ENCODE measurements at regions not wholly inside any gene's neighbourhood (a gene's known extent, or its start where the extent isn't known, plus 50 kb on each side); places are given as distances from the start of the nearest gene placed in this dataset.

GRCh38 chr12:24404086-24404815 lies 454.8 kb upstream of the SOX5 start:
- no peak for DNase-seq

DNA sequence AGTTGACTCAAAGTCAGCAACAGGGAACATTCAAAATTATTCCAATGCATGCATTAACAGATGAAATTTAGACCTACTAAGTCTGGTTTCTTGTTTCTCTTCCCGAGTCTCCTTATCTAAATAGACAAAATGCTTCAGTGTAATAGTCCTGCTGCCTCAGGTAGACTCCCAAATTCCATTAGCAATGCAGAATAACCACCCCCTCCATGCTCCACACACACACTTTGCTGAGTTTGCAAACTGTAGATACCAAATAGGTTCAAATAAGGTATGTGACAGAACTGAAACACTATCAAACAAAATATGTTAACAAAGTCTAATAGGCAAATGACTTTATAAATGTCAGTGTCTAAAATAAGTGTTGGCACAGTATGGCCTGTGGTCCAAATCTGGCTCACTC lies 451.1 kb upstream of the SOX5 start:
- no peak for DNase-seq

DNA sequence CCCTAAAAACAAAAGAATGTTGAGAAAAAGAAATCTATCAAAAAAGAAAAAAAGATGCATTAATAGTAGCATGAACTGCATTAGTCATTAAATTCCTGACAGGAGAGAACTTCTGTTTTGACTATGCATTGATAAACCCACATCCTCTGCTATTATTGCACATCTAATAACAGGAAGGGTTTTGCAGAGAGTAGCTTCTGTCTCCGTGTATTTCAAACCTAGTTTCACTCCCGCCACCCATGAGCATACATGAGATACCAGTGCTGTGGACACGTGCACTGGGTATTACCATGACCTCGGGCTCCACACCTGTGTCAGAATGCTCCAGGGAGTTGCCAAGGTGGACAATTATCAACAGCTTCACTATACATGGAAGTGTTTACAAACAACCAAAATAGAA lies 449.1 kb upstream of the SOX5 start:
- DNase-seq = no peak

DNA sequence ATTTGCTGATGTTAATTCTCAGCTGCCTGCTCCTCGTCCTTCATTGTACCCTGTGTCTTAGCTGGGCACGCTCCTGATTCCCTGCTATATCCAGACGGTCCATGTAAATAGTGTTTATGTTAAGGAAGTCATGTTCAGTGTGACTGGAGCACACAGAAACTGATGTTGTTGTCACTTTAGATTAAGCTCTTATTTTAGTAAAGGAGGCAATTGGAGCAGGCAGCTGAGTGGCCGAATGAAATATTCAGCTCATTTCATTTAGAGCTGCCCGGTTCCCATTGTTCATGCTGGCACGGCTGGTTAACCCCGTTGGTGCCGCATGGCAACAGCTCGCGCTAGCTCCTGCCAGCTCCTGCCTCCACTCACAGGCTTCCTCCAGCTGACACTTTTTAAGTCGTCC lies 446.8 kb upstream of the SOX5 start:
- no peak for DNase-seq

DNA sequence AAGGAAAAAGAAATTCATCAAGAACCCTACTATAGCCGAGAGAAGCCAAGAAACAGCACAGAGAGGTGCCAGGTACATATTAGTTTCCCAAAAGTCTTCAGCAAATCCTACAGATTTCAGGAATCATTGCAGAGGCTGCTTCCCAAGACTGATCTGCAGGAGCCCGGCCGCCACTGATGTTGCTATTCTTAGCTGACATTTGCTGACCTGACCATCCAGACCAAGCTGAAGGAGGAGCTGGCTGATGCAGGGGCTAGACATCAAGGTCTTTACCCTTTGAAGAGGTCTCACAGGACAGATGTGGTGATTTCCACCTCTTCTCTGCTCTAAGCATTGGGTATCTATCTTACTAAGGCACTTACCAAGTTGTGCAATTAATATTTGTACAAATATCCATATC lies 444.8 kb upstream of the SOX5 start:
- DNase-seq = no peak

DNA sequence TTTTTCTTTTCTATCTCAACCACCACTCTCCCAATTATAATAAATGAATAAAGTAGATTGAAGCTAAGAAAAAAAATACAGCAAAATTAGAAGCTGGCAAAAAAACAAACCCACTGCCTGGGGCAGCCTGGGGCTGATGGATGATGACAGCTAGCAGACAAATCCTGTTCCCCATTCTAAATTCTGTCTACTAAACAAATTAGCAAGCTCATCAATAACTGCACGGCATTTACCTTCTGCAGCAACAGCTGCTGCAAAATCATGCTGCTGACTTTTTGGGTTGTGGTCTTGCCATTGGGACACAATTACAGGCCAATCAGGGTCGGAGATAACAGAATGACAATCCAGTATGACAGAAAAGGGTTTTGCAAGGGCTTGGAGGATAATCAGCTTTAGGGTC lies 443.6 kb upstream of the SOX5 start:
- DNase-seq = no peak

DNA sequence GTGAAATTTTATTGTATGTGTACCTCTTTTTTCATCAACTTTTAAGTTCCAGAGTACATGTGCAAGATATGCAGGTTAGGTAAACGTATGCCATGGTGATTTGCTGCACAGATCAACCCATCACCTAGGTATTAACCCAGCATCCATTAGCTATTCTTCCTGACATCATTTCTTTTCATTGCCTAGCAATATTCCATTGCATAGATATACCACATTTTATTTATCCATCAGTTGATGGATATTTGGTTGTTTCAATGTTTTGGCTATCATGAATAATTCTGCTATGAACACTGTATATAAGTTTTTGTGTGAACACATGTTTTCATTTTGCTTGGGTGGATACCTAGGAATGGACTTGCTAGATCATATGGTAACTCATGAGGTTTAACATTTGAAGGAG lies 439.9 kb upstream of the SOX5 start:
- DNase-seq = no peak

DNA sequence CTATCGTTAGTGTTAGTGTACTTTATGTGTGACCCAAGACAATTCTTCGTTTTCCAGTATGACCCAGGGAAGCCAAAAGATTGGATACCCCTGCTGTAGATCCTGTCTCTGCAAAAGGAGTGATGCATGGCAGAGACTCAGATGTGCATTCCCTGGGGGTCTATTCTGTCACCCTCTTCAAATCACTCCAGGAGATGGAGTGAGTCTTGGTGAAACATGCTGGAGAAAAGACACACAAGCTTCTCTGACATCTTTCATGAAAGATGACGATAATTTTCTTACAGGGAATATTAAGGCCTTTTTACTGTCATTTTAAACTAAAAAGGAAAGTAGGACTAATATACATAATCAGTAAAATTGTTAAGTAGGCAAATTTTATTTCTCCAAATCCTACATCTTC lies 437.9 kb upstream of the SOX5 start:
- DNase-seq = no peak

- DNase-seq = no peak
Measured at GRCh38 chr12:24386836-24387235, 437.4 kb upstream of the SOX5 start.

GRCh38 chr12:24381790-24382189 lies 432.3 kb upstream of the SOX5 start:
- no peak for DNase-seq

GRCh38 chr12:24379861-24380521 lies 430.5 kb upstream of the SOX5 start:
- no peak for DNase-seq

GRCh38 chr12:24379433-24379832 lies 430.0 kb upstream of the SOX5 start:
- no peak for DNase-seq

GRCh38 chr12:24378548-24379407 lies 429.3 kb upstream of the SOX5 start:
- peak; percentile 10 for DNase-seq

DNA sequence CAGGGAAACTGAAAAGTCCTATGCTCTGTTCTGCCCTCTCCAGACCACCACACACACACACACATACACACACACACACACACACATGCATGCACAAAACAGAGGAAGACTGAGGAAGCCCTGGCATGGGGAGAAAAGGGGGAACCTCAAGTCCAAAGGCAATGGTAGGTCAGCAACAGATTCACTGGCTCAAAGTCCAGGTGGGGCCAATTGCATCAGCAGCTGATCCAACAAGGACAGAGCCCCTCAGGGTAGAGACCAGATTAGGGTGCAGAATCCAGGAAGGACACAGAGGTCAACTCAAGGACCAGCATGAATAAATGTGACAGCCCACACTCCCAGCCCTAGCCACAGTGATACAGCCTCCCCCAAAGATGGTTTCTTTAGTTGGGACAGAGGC lies 425.0 kb upstream of the SOX5 start:
- no peak for DNase-seq

DNA sequence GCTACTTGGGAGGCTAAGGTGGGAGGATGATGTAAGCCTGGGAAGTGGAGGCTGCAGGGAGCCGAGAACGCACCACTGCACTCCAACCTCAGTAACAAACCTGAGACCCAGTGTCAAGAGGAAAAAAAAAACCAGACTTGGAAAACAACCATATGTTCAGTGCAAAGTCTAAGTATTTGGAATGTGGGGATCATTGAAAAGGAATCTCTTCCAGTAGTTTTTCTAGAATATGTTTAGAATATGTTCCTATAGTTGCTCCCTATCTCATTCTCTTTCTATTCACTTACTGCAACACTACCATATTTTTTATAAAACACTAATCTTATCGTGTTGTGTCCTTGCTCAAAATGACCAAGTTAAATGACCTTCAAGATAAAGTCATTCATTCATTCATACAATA lies 423.5 kb upstream of the SOX5 start:
- no peak for DNase-seq

- DNase-seq = no peak
Measured at GRCh38 chr12:24366514-24366913, 417.0 kb upstream of the SOX5 start.

DNA sequence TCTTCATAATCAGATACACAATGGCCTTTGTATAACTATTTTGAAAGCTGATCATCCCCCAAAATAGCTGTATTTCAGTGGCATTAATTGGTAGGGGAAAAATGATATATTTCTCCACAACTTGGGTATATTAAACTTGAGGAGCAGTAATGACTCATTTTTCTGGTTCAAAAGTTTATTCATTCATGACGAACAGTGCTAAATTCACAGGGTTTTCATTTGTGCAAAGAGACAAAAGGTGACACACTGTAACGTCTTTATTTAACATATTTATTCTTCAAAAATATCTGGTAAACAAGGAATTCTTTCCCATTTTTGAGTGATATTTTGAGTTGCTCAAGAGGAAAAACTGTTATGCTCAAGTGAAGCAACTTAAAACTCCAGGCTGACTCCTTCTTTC lies 415.5 kb upstream of the SOX5 start:
- no peak for DNase-seq

- DNase-seq = peak; percentile 6
Measured at GRCh38 chr12:24363177-24363754, 413.8 kb upstream of the SOX5 start.

DNA sequence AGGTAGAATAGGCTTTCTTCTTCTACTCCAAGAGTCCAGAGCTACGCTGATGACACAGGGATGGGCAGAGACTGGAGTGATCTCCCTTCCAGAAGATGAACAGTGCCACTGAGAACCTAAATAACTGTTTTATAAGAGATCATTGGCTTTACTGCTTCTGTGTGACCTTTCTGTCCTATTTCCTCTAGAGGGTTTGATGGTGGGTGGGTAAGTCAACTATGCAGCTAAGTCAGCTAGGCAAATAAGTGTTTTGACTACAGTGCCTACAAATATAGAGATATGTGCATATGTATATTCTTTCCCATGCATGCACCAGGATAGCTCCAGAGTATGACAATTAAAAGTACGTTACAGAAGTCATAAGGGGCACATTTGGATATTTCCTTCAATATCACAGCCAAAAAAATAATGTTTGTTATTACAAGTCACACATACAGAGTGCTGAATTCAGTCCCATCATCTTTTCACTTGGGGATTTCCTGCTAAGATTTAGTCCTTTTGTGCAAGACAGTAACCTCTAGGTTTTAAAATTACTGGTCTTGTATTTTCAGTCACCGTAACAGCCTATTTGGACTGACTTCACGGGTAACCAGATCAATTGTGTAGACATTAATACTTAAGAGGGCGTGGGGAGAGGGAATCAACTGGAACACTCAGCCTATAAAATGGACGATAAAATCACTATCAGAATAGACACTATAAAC lies 412.6 kb upstream of the SOX5 start:
- no peak for DNase-seq

- DNase-seq = no peak
Measured at GRCh38 chr12:24360907-24361306, 411.4 kb upstream of the SOX5 start.

GRCh38 chr12:24360461-24360860 lies 411.0 kb upstream of the SOX5 start:
- DNase-seq = no peak

- no peak for DNase-seq
Measured at GRCh38 chr12:24360057-24360456, 410.6 kb upstream of the SOX5 start.

DNA sequence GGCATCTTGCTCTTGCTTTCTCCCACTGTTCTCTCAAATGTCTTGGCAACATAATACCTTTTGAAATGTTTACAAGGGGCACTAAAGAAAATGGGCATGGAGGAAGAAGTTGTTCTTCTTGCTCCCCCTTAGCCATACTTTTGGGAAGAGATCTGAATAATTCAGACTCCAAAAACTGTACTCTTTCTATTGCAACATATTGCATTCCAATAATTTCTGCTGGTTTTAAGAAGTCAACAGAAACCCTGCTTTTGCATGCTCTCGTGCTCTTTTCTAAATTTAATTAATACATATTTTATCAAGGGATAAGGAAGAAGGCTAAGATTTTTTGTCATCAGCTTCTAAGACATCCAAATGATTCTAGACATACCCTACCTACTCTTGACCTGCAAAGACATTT lies 409.9 kb upstream of the SOX5 start:
- no peak for DNase-seq

All from NCI-H2107 (cell line).